ENCODE measurements at regions not wholly inside any gene's neighbourhood (a gene's known extent, or its start where the extent isn't known, plus 50 kb on each side); places are given as distances from the start of the nearest gene placed in this dataset.

- no peak for DNase-seq
These were observed 57.9 kb upstream of the EPAS1 start for GRCh38 chr2:46239175-46239846.

DNA sequence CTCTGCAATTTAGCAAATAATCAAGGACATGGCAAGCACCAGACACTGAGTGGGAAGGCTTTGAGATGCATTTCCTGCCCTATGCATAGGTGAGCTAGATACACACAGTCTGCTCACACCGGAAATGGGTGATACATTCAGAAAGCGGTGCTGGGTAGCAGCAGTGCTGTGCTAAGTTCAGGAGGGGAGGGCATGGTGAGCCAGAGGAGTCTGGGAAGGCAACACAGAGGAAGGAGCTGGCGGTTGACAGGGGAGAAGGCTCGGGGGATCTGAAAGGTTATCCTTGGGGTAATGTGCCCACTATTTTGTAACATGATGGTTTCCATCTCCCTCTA is 57.4 kb upstream of the EPAS1 start:
- DNase-seq, result no peak

GRCh38 chr2:46241344-46241743 is 55.9 kb upstream of the EPAS1 start:
- DNase-seq, result peak; percentile 13

GRCh38 chr2:46245869-46246268 is 51.3 kb upstream of the EPAS1 start:
- no peak for DNase-seq

DNA sequence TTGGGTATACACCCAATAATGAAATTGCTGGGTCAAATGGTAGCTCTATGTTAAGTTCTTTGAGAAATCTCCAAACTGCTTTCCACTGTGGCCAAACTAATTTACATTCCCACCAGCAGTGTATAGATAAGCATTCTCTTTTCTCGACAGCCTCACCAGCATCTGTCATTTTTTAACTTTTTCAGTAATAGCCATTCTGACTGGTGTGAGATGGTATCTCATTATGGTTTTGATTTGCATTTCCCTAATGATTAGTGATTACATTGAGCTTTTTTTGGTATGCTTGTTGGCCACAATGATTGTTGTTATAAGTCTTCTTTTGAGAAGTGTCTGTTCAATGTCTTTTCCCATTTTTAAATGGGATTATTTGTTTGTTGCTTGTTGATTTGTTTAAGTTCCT is 50.4 kb upstream of the EPAS1 start:
- no peak for DNase-seq

Measured in SHP77 treated with DMSO at 0.1 percent for 48 hours (cell line).